SU-DHL-6 (cell line): ENCODE measurements at regions not wholly inside any gene's neighbourhood (a gene's known extent, or its start where the extent isn't known, plus 50 kb on each side); places are given as distances from the start of the nearest gene placed in this dataset.

ENCODE experiments used
- H2AFZ ChIP-seq: fragments of 200-600 bp; sonication (generic); 2 replicates; pipeline ENCODE4 v1.6.1; 2014; ENCODE audit warnings: low read depth, mild to moderate bottlenecking, moderate library complexity, mixed read lengths, antibody characterized with exemption, low read length; ENCODE audit not compliant: severe bottlenecking
- H3F3A ChIP-seq: fragments of 200-600 bp; shearing (Covaris generic); 2 replicates; pipeline ENCODE4 v1.6.0; 2016; ENCODE audit warnings: antibody characterized with exemption, mild to moderate bottlenecking; ENCODE audit not compliant: insufficient read depth
- H3K27ac ChIP-seq: fragments of 200-600 bp; sonication (generic); 2 replicates; pipeline ENCODE4 v1.5.1; 2016; ENCODE audit warnings: low read depth, mild to moderate bottlenecking, low read length, moderate library complexity, mixed read lengths
- H3K27me3 ChIP-seq: fragments of 200-600 bp; sonication (generic), shearing (Covaris generic); 2 replicates; pipeline ENCODE4 v1.6.0; 2014; ENCODE audit warnings: mild to moderate bottlenecking, low read length
- H3K36me3 ChIP-seq: fragments of 200-600 bp; sonication (generic); 2 replicates; pipeline ENCODE4 v1.6.1; 2014; ENCODE audit warnings: mild to moderate bottlenecking, low read length, mixed read lengths
- H3K4me2 ChIP-seq: fragments of 300-600, 200-600 bp; shearing (Covaris generic), sonication (generic); 2 replicates; pipeline ENCODE4 v1.6.0; 2014; ENCODE audit warnings: low read length, low read depth, mild to moderate bottlenecking; ENCODE audit not compliant: poor library complexity, severe bottlenecking
- H3K4me3 ChIP-seq: fragments of 200-600 bp; sonication (generic); 2 replicates; pipeline ENCODE4 v1.5.1; 2014; ENCODE audit warnings: antibody characterized with exemption, low read length, mild to moderate bottlenecking, mixed read lengths; ENCODE audit not compliant: insufficient read depth, poor library complexity, severe bottlenecking
- H3K79me2 ChIP-seq: fragments of 200-600 bp; sonication (generic); 2 replicates; pipeline ENCODE4 v1.6.1; 2014; ENCODE audit warnings: mild to moderate bottlenecking, low read length, moderate library complexity; ENCODE audit not compliant: insufficient read depth
- H3K9ac ChIP-seq: fragments of 200-600 bp; sonication (generic); 2 replicates; pipeline ENCODE4 v1.7.0; 2014; ENCODE audit warnings: mild to moderate bottlenecking, low read length
- H3K9me2 ChIP-seq: fragments of 200-600 bp; sonication (generic); replicated peaks from 2 replicates; pipeline ENCODE4 v1.6.1; 2014; ENCODE audit warnings: low read length; ENCODE audit not compliant: insufficient read depth
- H3K9me3 ChIP-seq: fragments of 200-600 bp; sonication (generic); 2 replicates; pipeline ENCODE4 v1.6.1; 2014; ENCODE audit warnings: low read length, mixed read lengths; ENCODE audit not compliant: insufficient read depth
- H4K20me1 ChIP-seq: fragments of 200-600 bp; sonication (generic); 2 replicates; pipeline ENCODE4 v1.6.1; 2014; ENCODE audit warnings: low read depth, mild to moderate bottlenecking, antibody characterized with exemption, low read length, moderate library complexity, mixed read lengths
- CTCF ChIP-seq: fragments of 200-600 bp; sonication (generic); IDR thresholded peaks from one replicate; pipeline ENCODE4 v1.5.1; 2017; ENCODE audit warnings: antibody characterized with exemption, mild to moderate bottlenecking, low read length, moderate library complexity; ENCODE audit not compliant: insufficient read depth, poor library complexity, severe bottlenecking
- EZH2phosphoT487 ChIP-seq: fragments of 200-600 bp; sonication (generic), shearing (Covaris generic); conservative IDR thresholded peaks from 2 replicates; pipeline ENCODE4 v1.6.1; 2018; ENCODE audit warnings: mild to moderate bottlenecking, antibody characterized with exemption, low read length, moderate library complexity, mixed read lengths

- no peak overlapping the region for H3K27ac ChIP-seq
- H3K27me3 ChIP-seq = no peaks in the 10 kb centered on the region
- H3K9ac ChIP-seq = no peak overlapping the region
- H4K20me1 ChIP-seq = no peaks in the 10 kb centered on the region
- no peaks in the 10 kb centered on the region for H3K9me2 ChIP-seq
- TF ChIP-seq EZH2phosphoT487 (no peak), CTCF (no peak)
- peaks cover 6% of the 10 kb centered on the region; the same call in 1 of the 2 replicates for H3K9me3 ChIP-seq
- no peak overlapping the region for H2AFZ ChIP-seq
- no peaks in the 10 kb centered on the region for H3K36me3 ChIP-seq
- no peaks in the 10 kb centered on the region for H3K79me2 ChIP-seq
- H3F3A ChIP-seq = no peaks in the 10 kb centered on the region
- H3K4me3 ChIP-seq = no peak overlapping the region
- no peak overlapping the region for H3K4me2 ChIP-seq
Observed at GRCh38 chr7:131249483-131249882, 78.2 kb upstream of the MKLN1 start.

- no peak overlapping the region for H3K9ac ChIP-seq
- H3K27ac ChIP-seq = no peak overlapping the region
- H3K4me2 ChIP-seq = no peak overlapping the region
- H3K9me3 ChIP-seq = peaks cover 15% of the 10 kb centered on the region; the same call in 1 of the 2 replicates
- no peaks in the 10 kb centered on the region for H3F3A ChIP-seq
- no peak overlapping the region for H2AFZ ChIP-seq
- no peaks in the 10 kb centered on the region for H3K36me3 ChIP-seq
- H3K4me3 ChIP-seq = no peak overlapping the region
- no peak for TF ChIP-seq CTCF
- no peak for TF ChIP-seq EZH2phosphoT487
- no peaks in the 10 kb centered on the region for H3K27me3 ChIP-seq
- H4K20me1 ChIP-seq = no peaks in the 10 kb centered on the region
- H3K9me2 ChIP-seq = no peaks in the 10 kb centered on the region
- no peaks in the 10 kb centered on the region for H3K79me2 ChIP-seq
Observed at GRCh38 chr7:131250331-131250730, 77.3 kb upstream of the MKLN1 start.

GRCh38 chr7:131251371-131251770 lies 76.3 kb upstream of the MKLN1 start:
- Histone ChIP-seq H3K4me3 (no peak overlapping the region), H3K79me2 (no peaks in the 10 kb centered on the region), H4K20me1 (no peaks in the 10 kb centered on the region), H3K4me2 (no peak overlapping the region), H2AFZ (no peak overlapping the region), H3K9me2 (no peaks in the 10 kb centered on the region), H3K27ac (no peak overlapping the region), H3K9me3 (peaks cover 16% of the 10 kb centered on the region; the same call in 1 of the 2 replicates), H3F3A (no peaks in the 10 kb centered on the region), H3K27me3 (no peaks in the 10 kb centered on the region), H3K9ac (no peak overlapping the region), H3K36me3 (no peaks in the 10 kb centered on the region)
- TF ChIP-seq CTCF (no peak), EZH2phosphoT487 (no peak)
